GM23338 (cell line): ENCODE measurements at regions not wholly inside any gene's neighbourhood (a gene's known extent, or its start where the extent isn't known, plus 50 kb on each side); places are given as distances from the start of the nearest gene placed in this dataset.

Experiments used
- CREB1 ChIP-seq: fragments of 250-450 bp; sonication (Bioruptor Pico); IDR thresholded peaks from 2 replicates; pipeline ENCODE4 v1.5.0; 2020; ENCODE audit warnings: low read depth, mild to moderate bottlenecking, moderate library complexity
- EZH2 ChIP-seq: fragments of 200-600 bp; sonication (generic); IDR thresholded peaks from one replicate; pipeline ENCODE4 v1.8.0; 2017; ENCODE audit warnings: antibody characterized with exemption, mild to moderate bottlenecking, low read depth; ENCODE audit not compliant: unreplicated experiment
- EZH2phosphoT487 ChIP-seq: fragments of 200-600 bp; sonication (generic); IDR thresholded peaks from one replicate; pipeline ENCODE4 v1.8.1; 2018; ENCODE audit warnings: antibody characterized with exemption; ENCODE audit not compliant: unreplicated experiment
- JUNB ChIP-seq: IDR thresholded peaks from one replicate; pipeline ENCODE4 v1.6.1; 2016; ENCODE audit warnings: antibody characterized with exemption; ENCODE audit not compliant: unreplicated experiment
- NANOG ChIP-seq: IDR thresholded peaks from 2 replicates; pipeline ENCODE4 v1.6.1; 2016; ENCODE audit warnings: antibody characterized with exemption, borderline replicate concordance
- POLR2AphosphoS5 ChIP-seq: IDR thresholded peaks from 2 replicates; pipeline ENCODE4 v1.6.1; 2016; ENCODE audit warnings: antibody characterized with exemption, low read depth
- ZNF331 ChIP-seq: fragments of 250-450 bp; sonication (Bioruptor Pico); IDR thresholded peaks from 2 replicates; pipeline ENCODE4 v1.5.0; 2020; ENCODE audit warnings: low read depth, mild to moderate bottlenecking, moderate library complexity
- TF ChIP-seq, protein P1 (sequence below), 2 experiments: fragments of 200-600 bp in 1 of 2; sonication (generic) in 1 of 2; conservative IDR thresholded peaks; 2 replicates each; pipeline versions ENCODE4 v1.5.1 to v1.6.1; 2016 to 2017; ENCODE audit warnings: antibody characterized with exemption in 2 of 2, low read depth in 2 of 2, mild to moderate bottlenecking in 2 of 2, moderate library complexity in 1 of 2
- TF ChIP-seq, protein P2 (sequence below): IDR thresholded peaks from one replicate; pipeline ENCODE4 v1.6.1; 2018; ENCODE audit warnings: antibody characterized with exemption; ENCODE audit not compliant: unreplicated experiment
- TF ChIP-seq, protein P3 (sequence below): IDR thresholded peaks from 2 replicates; pipeline ENCODE4 v1.6.1; 2016; ENCODE audit warnings: antibody characterized with exemption

DNA sequence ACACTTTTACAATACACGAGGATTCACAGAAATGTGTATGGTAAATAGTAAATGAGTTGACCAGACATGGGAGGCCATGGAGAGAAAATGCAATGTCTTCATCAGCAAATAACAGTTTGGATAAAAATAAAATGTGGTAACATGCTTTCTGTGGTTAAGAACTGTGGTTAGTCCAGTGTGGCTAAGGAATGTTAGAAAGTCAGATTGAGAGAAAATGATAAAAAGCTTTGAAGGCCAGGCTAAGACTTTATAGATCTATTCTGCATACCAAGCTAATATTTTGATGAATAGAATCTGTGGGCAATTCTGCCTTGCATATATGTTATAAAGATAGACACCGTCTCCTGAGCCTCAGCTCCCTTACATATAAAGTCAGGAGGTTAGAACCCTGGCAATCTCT lies 215.9 kb downstream of the SOX11 start:
- no peak for TF ChIP-seq JUNB
- TF ChIP-seq EZH2, result no peak
- no peak for TF ChIP-seq POLR2AphosphoS5
- TF ChIP-seq, protein P1, sequence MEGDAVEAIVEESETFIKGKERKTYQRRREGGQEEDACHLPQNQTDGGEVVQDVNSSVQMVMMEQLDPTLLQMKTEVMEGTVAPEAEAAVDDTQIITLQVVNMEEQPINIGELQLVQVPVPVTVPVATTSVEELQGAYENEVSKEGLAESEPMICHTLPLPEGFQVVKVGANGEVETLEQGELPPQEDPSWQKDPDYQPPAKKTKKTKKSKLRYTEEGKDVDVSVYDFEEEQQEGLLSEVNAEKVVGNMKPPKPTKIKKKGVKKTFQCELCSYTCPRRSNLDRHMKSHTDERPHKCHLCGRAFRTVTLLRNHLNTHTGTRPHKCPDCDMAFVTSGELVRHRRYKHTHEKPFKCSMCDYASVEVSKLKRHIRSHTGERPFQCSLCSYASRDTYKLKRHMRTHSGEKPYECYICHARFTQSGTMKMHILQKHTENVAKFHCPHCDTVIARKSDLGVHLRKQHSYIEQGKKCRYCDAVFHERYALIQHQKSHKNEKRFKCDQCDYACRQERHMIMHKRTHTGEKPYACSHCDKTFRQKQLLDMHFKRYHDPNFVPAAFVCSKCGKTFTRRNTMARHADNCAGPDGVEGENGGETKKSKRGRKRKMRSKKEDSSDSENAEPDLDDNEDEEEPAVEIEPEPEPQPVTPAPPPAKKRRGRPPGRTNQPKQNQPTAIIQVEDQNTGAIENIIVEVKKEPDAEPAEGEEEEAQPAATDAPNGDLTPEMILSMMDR (conservative IDR thresholded peaks at IDR 0.05; ENCODE audit: low read depth in 2 of 2), result no peak
- TF ChIP-seq, protein P2, sequence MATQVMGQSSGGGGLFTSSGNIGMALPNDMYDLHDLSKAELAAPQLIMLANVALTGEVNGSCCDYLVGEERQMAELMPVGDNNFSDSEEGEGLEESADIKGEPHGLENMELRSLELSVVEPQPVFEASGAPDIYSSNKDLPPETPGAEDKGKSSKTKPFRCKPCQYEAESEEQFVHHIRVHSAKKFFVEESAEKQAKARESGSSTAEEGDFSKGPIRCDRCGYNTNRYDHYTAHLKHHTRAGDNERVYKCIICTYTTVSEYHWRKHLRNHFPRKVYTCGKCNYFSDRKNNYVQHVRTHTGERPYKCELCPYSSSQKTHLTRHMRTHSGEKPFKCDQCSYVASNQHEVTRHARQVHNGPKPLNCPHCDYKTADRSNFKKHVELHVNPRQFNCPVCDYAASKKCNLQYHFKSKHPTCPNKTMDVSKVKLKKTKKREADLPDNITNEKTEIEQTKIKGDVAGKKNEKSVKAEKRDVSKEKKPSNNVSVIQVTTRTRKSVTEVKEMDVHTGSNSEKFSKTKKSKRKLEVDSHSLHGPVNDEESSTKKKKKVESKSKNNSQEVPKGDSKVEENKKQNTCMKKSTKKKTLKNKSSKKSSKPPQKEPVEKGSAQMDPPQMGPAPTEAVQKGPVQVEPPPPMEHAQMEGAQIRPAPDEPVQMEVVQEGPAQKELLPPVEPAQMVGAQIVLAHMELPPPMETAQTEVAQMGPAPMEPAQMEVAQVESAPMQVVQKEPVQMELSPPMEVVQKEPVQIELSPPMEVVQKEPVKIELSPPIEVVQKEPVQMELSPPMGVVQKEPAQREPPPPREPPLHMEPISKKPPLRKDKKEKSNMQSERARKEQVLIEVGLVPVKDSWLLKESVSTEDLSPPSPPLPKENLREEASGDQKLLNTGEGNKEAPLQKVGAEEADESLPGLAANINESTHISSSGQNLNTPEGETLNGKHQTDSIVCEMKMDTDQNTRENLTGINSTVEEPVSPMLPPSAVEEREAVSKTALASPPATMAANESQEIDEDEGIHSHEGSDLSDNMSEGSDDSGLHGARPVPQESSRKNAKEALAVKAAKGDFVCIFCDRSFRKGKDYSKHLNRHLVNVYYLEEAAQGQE, result no peak
- no peak for TF ChIP-seq EZH2phosphoT487
- TF ChIP-seq, protein P3, sequence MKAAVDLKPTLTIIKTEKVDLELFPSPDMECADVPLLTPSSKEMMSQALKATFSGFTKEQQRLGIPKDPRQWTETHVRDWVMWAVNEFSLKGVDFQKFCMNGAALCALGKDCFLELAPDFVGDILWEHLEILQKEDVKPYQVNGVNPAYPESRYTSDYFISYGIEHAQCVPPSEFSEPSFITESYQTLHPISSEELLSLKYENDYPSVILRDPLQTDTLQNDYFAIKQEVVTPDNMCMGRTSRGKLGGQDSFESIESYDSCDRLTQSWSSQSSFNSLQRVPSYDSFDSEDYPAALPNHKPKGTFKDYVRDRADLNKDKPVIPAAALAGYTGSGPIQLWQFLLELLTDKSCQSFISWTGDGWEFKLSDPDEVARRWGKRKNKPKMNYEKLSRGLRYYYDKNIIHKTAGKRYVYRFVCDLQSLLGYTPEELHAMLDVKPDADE, result no peak
- no peak for TF ChIP-seq NANOG
- TF ChIP-seq CREB1 (CRISPR knock-in tag), result no peak
- no peak for TF ChIP-seq ZNF331
